ENCODE measurements at regions not wholly inside any gene's neighbourhood (a gene's known extent, or its start where the extent isn't known, plus 50 kb on each side); places are given as distances from the start of the nearest gene placed in this dataset.

DNA sequence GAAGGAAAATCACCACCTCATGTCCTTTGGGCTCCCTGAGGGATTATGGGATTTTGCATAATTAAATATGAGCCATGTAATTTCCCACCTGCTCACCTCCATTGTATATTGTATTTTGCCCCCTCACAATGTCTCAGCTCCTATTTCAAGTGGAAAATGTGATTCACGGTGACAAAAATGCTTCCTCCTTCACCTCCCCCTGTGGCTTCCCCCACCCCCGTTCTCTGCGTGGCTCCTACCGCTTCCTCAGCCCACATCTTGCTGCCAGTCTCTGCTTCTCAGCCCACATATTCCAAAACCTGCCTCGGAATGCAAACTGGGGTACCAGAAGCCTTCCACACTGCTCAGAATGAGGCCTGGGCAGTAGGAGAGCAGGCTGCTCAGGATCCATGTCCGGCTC, 394.5 kb upstream of the C16orf82 start:
- intact Hi-C loops (cut with micrococcal nuclease), result no loop called here
- no peak for TF ChIP-seq CTCF (IDR thresholded peaks at IDR 0.05; ENCODE audit: unreplicated experiment)
- ChIA-PET CTCF (no interaction called here), POLR2A (no interaction called here)
- DNase-seq (ENCODE audit: unreplicated experiment), result no peak
- H3K9me3 Mint-ChIP-seq (ENCODE audit: unreplicated experiment), result peaks cover 37% of the 10 kb centered on the region
- H3K27ac Mint-ChIP-seq (ENCODE audit: low read depth, unreplicated experiment), result no peak overlapping the region
- no peak overlapping the region for H3K4me3 Mint-ChIP-seq (ENCODE audit: unreplicated experiment)
- H3K27me3 Mint-ChIP-seq (ENCODE audit: insufficient read depth, unreplicated experiment), result no peaks in the 10 kb centered on the region
- no peaks in the 10 kb centered on the region for H3K4me1 Mint-ChIP-seq (ENCODE audit: insufficient read depth, unreplicated experiment)
- BruUV-seq (replicated peaks), result no TSS peak
- H3K36me3 Mint-ChIP-seq (ENCODE audit: insufficient read depth, unreplicated experiment), result no peaks in the 10 kb centered on the region

- POLR2A ChIA-PET, result no interaction called here
- CTCF ChIA-PET, result no interaction called here
- no peaks in the 10 kb centered on the region for H3K36me3 Mint-ChIP-seq (ENCODE audit: insufficient read depth, unreplicated experiment)
- peaks cover 45% of the 10 kb centered on the region for H3K9me3 Mint-ChIP-seq (ENCODE audit: unreplicated experiment)
- H3K4me3 Mint-ChIP-seq (ENCODE audit: unreplicated experiment), result no peak overlapping the region
- TF ChIP-seq CTCF (IDR thresholded peaks at IDR 0.05; ENCODE audit: unreplicated experiment), result no peak
- no peak overlapping the region for H3K27ac Mint-ChIP-seq (ENCODE audit: low read depth, unreplicated experiment)
- H3K4me1 Mint-ChIP-seq (ENCODE audit: insufficient read depth, unreplicated experiment), result no peaks in the 10 kb centered on the region
- intact Hi-C loops (cut with micrococcal nuclease), result no loop called here
- no TSS peak for BruUV-seq (replicated peaks)
- no peak for DNase-seq (ENCODE audit: unreplicated experiment)
- no peaks in the 10 kb centered on the region for H3K27me3 Mint-ChIP-seq (ENCODE audit: insufficient read depth, unreplicated experiment)
These were observed 393.7 kb upstream of the C16orf82 start for GRCh38 chr16:26673011-26673410.

DNA sequence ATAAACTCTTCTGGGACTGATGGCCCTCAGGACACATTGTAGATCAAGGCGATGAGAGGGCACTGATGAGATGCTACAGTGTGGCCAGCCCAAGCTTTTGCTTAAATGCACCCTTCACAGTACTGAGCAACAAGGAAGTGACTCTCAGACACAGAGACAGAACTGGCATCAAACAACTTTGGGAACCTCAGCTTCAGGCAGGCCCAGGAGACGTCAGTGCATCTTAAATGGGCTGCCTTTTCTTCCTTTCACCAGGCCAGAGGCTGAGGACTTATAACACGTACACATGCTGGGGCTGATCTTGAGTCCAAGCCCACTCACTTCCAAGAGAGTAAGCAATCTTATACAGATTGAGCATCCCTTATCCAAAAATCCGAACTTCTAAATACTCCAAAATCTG, 386.1 kb upstream of the C16orf82 start:
- Mint-ChIP-seq H3K36me3 (ENCODE audit: insufficient read depth, unreplicated experiment) (no peaks in the 10 kb centered on the region), H3K27ac (ENCODE audit: low read depth, unreplicated experiment) (no peak overlapping the region), H3K4me1 (ENCODE audit: insufficient read depth, unreplicated experiment) (no peaks in the 10 kb centered on the region), H3K4me3 (ENCODE audit: unreplicated experiment) (no peak overlapping the region), H3K27me3 (ENCODE audit: insufficient read depth, unreplicated experiment) (no peaks in the 10 kb centered on the region), H3K9me3 (ENCODE audit: unreplicated experiment) (peaks cover 14% of the 10 kb centered on the region)
- DNase-seq (ENCODE audit: unreplicated experiment), result no peak
- intact Hi-C loops (cut with micrococcal nuclease), result no loop called here
- ChIA-PET POLR2A (no interaction called here), CTCF (interaction anchor here (0.6 kb wide), 1 partner anchor 368 kb away, joined by 3 read pairs; no protein-coding TSS in a partner anchor)
- BruUV-seq (replicated peaks), result no TSS peak
- TF ChIP-seq CTCF (IDR thresholded peaks at IDR 0.05; ENCODE audit: unreplicated experiment), result no peak

GRCh38 chr16:26688105-26688504, 378.6 kb upstream of the C16orf82 start:
- TF ChIP-seq CTCF (IDR thresholded peaks at IDR 0.05; ENCODE audit: unreplicated experiment), result no peak
- CTCF ChIA-PET, result no interaction called here
- peaks cover 6% of the 10 kb centered on the region for H3K36me3 Mint-ChIP-seq (ENCODE audit: insufficient read depth, unreplicated experiment)

More at GRCh38 chr16:26688105-26688504, 378.6 kb upstream of the C16orf82 start:
- Mint-ChIP-seq H3K4me3 (ENCODE audit: unreplicated experiment) (no peak overlapping the region), H3K27me3 (ENCODE audit: insufficient read depth, unreplicated experiment) (no peaks in the 10 kb centered on the region), H3K27ac (ENCODE audit: low read depth, unreplicated experiment) (no peak overlapping the region), H3K9me3 (ENCODE audit: unreplicated experiment) (peaks cover 36% of the 10 kb centered on the region), H3K4me1 (ENCODE audit: insufficient read depth, unreplicated experiment) (no peaks in the 10 kb centered on the region)
- BruUV-seq (replicated peaks), result no TSS peak
- intact Hi-C loops (cut with micrococcal nuclease), result no loop called here
- POLR2A ChIA-PET, result no interaction called here
- DNase-seq (ENCODE audit: unreplicated experiment), result no peak

Data from MCF 10A (cell line).